Natural killer cell treated with Interleukin-12 subunit alpha and Interleukin-12 subunit beta and Interleukin-15 and Interleukin-18, amount 100 ng/mL, for 72 hours (primary cell): ENCODE measurements at regions not wholly inside any gene's neighbourhood (a gene's known extent, or its start where the extent isn't known, plus 50 kb on each side); places are given as distances from the start of the nearest gene placed in this dataset.

Source experiments
- ATAC-seq, 2 donors: fragments of 150-1000 bp; cut with Tn5 transposase in 1 of 2; sonication (Bioruptor Pico), chemical (Tn5 transposase) in 1 of 2; 2 replicates each; pipeline ENCODE4 v1.10.0; 2021
- DNase-seq: peaks from one replicate; pipeline ENCODE4 v3.0.0; 2022; ENCODE audit warnings: low spot score
- H3K27ac Mint-ChIP-seq, 2 donors: 1 replicate in 1 of 2; 2 replicates in 1 of 2; pipeline ENCODE4 v1.8.0; 2022; ENCODE audit warnings: mixed read lengths in 2 of 2, mild to moderate bottlenecking in 1 of 2, moderate library complexity in 1 of 2
- H3K27me3 Mint-ChIP-seq, 2 donors: 1 replicate in 1 of 2; 2 replicates in 1 of 2; pipeline ENCODE4 v1.8.0; 2022; ENCODE audit warnings: mixed read lengths in 2 of 2
- H3K36me3 Mint-ChIP-seq: one replicate; pipeline ENCODE4 v1.8.0; 2022; ENCODE audit warnings: mixed read lengths
- H3K4me1 Mint-ChIP-seq, 2 donors: 1 replicate in 1 of 2; 2 replicates in 1 of 2; pipeline ENCODE4 v1.8.0; 2022; ENCODE audit warnings: low read depth in 2 of 2, mixed read lengths in 2 of 2, mild to moderate bottlenecking in 1 of 2
- H3K4me3 Mint-ChIP-seq: one replicate; pipeline ENCODE4 v1.8.0; 2022; ENCODE audit warnings: mixed read lengths
- H3K9me3 Mint-ChIP-seq: 2 replicates; pipeline ENCODE4 v1.8.0; 2022; ENCODE audit warnings: mixed read lengths

DNA sequence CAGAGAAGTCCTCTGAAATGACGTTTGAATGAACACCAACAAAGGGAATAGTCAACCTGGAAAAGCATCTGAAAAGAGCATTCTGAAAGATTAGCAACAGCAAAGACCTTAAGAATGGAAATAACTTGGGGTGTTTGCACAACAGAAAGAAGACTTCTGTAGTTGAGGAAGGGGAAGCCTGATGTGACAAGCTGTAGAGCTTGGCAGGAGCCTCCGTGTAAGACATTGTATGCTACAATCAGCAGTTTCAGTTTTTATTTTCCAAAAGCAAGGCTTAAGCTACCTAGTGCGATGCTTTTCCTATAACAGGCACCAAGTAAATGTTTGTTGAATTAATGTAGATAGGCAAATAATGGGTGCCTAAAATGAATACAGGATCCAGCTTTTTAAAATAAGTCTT, 484.0 kb downstream of the SPRY1 start:
- Mint-ChIP-seq H3K9me3 (no peaks in the 10 kb centered on the region), H3K4me3 (no peak overlapping the region), H3K4me1 (no peaks in the 10 kb centered on the region), H3K27me3 (peaks cover 0 to 5% of the 10 kb centered on the region in 2 donors), H3K36me3 (no peaks in the 10 kb centered on the region), H3K27ac (no peak overlapping the region)
- no peak for ATAC-seq
- DNase-seq: no peak

DNA sequence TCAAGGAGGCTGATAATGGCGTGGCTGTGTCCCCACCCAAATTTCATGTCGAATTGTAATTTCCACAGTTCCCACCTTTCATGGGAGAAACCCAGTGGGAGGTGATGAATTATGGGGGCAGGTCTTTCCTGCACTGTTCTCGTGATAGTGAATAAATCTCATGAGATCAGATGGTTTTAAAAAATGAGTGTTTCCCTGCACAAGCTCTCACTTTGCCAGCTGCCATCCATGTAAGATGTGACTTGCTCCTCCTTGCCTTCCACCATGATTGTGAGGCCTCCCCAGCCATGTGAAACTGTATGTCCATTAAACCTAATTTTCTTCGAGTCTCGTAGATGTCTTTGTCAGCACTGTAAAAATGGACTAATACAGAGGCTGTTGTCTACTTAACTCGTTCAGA, 488.3 kb downstream of the SPRY1 start:
- no peak for ATAC-seq
- Mint-ChIP-seq H3K9me3 (no peaks in the 10 kb centered on the region), H3K4me1 (no peaks in the 10 kb centered on the region), H3K27me3 (no peaks in the 10 kb centered on the region), H3K36me3 (no peaks in the 10 kb centered on the region), H3K27ac (no peak overlapping the region), H3K4me3 (no peak overlapping the region)
- DNase-seq: no peak

DNA sequence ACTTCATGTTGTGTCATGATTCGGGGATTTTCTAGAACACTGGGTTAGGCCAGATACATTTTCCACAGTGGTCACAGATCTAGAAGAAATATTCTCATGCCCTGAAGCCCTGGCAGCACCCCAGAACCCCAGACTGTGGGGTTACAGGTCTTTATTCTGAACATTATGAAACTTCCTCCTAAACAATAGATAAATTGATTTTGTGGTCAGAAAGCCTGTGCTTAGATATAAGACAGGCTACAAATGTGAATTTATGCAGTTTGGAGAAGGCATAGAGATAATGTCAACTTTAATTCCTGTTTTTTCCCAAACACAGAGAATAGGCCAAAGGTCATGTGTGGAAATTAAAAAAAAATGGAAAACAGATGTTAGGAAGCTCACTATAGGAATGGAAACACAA, 492.9 kb downstream of the SPRY1 start:
- no peaks in the 10 kb centered on the region for H3K4me1 Mint-ChIP-seq
- DNase-seq (no peak), ATAC-seq (no peak)
- peaks cover 3% of the 10 kb centered on the region for H3K9me3 Mint-ChIP-seq
- H3K36me3 Mint-ChIP-seq: no peaks in the 10 kb centered on the region
- no peaks in the 10 kb centered on the region for H3K27me3 Mint-ChIP-seq
- H3K4me3 Mint-ChIP-seq: no peak overlapping the region
- no peak overlapping the region for H3K27ac Mint-ChIP-seq

DNA sequence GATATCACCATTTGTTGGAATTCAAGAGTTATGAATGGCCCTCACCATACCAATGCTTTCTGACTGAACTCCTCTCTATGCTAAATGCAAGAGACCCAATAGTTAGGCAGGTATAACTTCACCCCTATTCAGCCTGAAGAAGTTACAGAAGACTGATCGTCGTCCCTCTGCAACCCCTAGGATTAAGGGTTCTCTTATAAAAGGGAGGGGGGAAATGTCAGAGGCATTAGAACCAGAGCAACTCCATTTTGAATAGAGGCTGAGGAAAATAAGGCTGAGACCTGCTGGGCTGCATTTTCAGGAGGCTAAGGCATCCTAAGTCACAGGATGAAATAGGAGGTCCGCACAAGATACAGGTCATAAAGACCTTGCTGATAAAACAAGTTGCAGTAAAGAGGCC, 494.3 kb downstream of the SPRY1 start:
- ATAC-seq (no peak), DNase-seq (no peak)
- Mint-ChIP-seq H3K9me3 (peaks cover 3% of the 10 kb centered on the region), H3K27me3 (no peaks in the 10 kb centered on the region), H3K4me3 (no peak overlapping the region), H3K36me3 (no peaks in the 10 kb centered on the region), H3K27ac (no peak overlapping the region), H3K4me1 (no peaks in the 10 kb centered on the region)

- H3K4me1 Mint-ChIP-seq: no peaks in the 10 kb centered on the region
- H3K27me3 Mint-ChIP-seq: peaks cover 0 to 6% of the 10 kb centered on the region in 2 donors
- DNase-seq (no peak), ATAC-seq (no peak)
- H3K9me3 Mint-ChIP-seq: peaks cover 3% of the 10 kb centered on the region
- no peaks in the 10 kb centered on the region for H3K36me3 Mint-ChIP-seq
- no peak overlapping the region for H3K4me3 Mint-ChIP-seq
- no peak overlapping the region for H3K27ac Mint-ChIP-seq
These were observed 495.3 kb downstream of the SPRY1 start for GRCh38 chr4:123891881-123892280.

- H3K9me3 Mint-ChIP-seq: peaks cover 3% of the 10 kb centered on the region
- H3K36me3 Mint-ChIP-seq: no peaks in the 10 kb centered on the region
- H3K4me1 Mint-ChIP-seq: no peaks in the 10 kb centered on the region
- ATAC-seq: no peak
- H3K27ac Mint-ChIP-seq: no peak overlapping the region
- peaks cover 2 to 7% of the 10 kb centered on the region in 2 donors for H3K27me3 Mint-ChIP-seq
- no peak overlapping the region for H3K4me3 Mint-ChIP-seq
- DNase-seq: no peak
These were observed 495.9 kb downstream of the SPRY1 start for GRCh38 chr4:123892368-123892976.

DNA sequence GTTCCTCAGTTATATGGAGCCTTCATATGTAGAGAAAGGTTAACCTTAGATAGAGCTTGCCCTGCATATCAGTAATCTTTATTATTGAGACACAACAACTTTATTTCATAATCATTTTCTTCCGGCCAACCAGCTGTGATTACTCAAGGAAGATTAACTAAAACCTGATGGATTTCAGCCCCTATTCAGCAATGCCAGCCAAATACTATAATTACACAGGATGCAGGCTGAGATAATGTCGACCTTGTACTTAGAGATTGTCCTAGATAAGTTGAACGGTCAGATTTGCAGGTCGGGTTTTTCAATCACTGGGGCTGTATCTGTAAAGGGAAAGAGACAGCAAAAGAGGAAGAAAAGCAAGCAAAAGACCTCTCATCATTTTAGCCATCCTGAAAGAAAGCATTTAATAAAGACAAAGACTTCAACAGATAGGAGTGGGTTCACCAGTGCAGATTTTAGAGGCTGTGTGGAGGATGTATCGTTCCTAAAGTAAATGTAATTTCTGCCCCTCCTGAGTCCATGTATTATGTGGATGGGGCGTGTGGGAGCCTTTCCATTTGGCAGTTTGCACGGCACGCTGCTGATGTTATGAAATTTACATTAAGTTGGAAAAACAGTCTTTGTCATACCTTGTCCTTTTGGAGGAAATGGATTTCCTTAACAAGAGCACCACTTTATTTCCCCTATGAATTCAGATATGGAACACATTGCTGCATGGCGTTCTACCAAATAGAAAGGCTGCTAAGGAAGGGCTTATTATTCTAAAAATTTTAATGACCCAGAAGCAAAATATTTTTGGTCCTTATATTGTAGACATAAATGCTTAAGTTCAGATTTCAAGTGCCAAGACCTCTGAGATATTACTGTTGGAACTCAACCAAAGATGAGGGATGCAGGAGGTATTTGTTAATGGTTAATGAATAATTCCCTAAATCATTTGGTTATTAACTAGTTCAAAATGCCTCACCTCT, 496.7 kb downstream of the SPRY1 start:
- ATAC-seq: no peak
- no peaks in the 10 kb centered on the region for H3K4me1 Mint-ChIP-seq

DNA sequence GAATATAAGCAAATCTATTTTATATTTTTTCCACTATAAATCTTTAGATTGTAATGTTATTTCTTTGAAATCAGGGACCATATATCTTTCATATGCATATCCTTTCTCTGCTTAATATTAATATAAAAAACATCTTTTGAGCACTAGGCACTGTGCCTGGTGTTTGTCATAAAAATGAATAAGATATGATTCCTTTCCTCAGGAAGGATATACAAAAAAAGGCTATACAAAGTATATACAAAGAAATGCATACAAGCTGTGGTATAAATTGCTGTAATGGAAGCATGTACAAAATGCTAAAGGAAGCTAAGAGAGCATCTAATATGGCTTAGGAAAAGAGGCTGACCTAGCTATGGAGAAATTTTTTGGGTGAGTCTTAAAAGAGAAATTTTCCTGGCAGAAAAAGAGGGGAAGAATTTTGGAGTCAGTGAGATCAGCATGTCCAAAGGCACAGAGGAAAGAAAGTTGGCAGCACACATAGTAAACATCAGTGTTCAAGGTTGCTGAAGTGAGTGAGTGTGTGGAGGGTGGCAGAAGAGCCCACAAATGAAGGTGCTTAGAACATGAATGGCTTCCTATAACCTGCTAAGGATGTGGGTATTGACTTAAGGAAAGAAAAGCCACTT, 500.0 kb downstream of the SPRY1 start:
- no peaks in the 10 kb centered on the region for H3K4me1 Mint-ChIP-seq
- no peak overlapping the region for H3K4me3 Mint-ChIP-seq
- H3K9me3 Mint-ChIP-seq: peaks cover 1% of the 10 kb centered on the region
- no peak overlapping the region for H3K27ac Mint-ChIP-seq
- ATAC-seq: no peak
- peaks cover 2 to 7% of the 10 kb centered on the region in 2 donors for H3K27me3 Mint-ChIP-seq
- no peaks in the 10 kb centered on the region for H3K36me3 Mint-ChIP-seq
- DNase-seq: no peak

More for the DNA sequence above, 496.7 kb downstream of the SPRY1 start:
- H3K9me3 Mint-ChIP-seq: peaks cover 3% of the 10 kb centered on the region
- H3K27me3 Mint-ChIP-seq: peaks cover 2 to 7% of the 10 kb centered on the region in 2 donors
- H3K36me3 Mint-ChIP-seq: no peaks in the 10 kb centered on the region
- DNase-seq: no peak
- no peak overlapping the region for H3K27ac Mint-ChIP-seq
- H3K4me3 Mint-ChIP-seq: no peak overlapping the region

DNA sequence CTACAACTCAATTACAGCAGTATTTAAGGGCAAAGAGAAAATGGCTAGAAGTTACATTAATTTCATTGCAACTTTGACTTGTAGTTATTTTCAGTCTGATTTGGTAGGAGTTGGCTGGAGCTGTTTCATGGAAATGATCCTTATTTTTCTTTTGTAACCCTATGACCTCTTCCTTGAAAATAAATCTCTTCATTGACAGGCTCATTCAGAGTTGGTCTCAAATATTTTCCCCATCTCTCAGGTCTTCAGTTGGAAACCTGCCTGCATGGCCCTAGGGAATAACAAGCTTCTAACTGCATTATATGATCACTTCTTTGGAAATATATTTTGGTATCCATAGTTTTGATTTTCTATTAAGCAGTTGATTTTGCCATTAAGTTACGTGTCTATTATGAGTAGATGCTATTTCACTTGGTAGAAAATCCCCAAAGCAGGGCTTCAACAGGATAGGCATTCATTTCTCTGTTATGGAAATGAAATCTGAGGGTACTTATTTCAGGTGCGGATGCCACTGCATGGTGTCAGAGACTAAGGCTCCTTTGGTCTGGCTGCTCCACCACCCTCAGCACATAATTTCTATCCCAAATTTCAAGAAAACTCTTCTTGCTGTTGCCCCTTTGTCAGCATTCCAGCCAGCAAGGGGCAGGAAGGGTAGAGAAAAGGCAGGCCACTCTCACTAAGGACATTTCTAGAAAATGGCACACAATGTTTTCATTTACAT, 502.5 kb downstream of the SPRY1 start:
- no peak overlapping the region for H3K27ac Mint-ChIP-seq
- no peaks in the 10 kb centered on the region for H3K4me1 Mint-ChIP-seq
- no peaks in the 10 kb centered on the region for H3K9me3 Mint-ChIP-seq
- peaks cover 2 to 7% of the 10 kb centered on the region in 2 donors for H3K27me3 Mint-ChIP-seq
- no peak overlapping the region for H3K4me3 Mint-ChIP-seq
- DNase-seq: no peak
- no peak for ATAC-seq
- no peaks in the 10 kb centered on the region for H3K36me3 Mint-ChIP-seq

DNA sequence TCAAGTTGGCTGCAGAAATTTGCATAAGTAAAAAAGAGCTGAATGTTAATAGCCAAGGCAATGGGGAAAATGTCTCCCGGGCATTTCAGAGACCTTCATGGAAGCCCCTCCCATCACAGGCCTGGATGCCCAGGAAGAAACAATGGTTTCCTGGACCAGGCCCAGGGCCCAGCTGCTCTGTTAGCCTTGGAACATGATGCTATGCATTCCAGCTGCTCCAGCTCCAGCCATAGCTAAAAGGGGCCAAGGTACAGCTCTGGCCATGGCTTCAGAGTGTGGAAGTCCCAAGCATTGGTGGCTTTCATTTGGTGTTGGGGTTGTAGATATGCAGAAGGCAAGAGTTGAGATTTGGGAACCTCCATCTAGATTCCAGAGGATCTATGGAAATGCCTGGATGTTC, 508.3 kb downstream of the SPRY1 start:
- DNase-seq (no peak), ATAC-seq (no peak)
- peaks cover 2% of the 10 kb centered on the region for H3K9me3 Mint-ChIP-seq
- H3K4me1 Mint-ChIP-seq: no peaks in the 10 kb centered on the region
- no peaks in the 10 kb centered on the region for H3K36me3 Mint-ChIP-seq
- peaks cover 0 to 7% of the 10 kb centered on the region in 2 donors for H3K27me3 Mint-ChIP-seq
- H3K4me3 Mint-ChIP-seq: no peak overlapping the region
- H3K27ac Mint-ChIP-seq: no peak overlapping the region

GRCh38 chr4:123913598-123913997, 517.0 kb downstream of the SPRY1 start:
- Mint-ChIP-seq H3K9me3 (no peaks in the 10 kb centered on the region), H3K27ac (no peak overlapping the region), H3K36me3 (no peaks in the 10 kb centered on the region), H3K4me1 (no peaks in the 10 kb centered on the region), H3K27me3 (no peaks in the 10 kb centered on the region), H3K4me3 (no peak overlapping the region)
- ATAC-seq (no peak), DNase-seq (no peak)

- H3K27me3 Mint-ChIP-seq: no peaks in the 10 kb centered on the region
- H3K4me3 Mint-ChIP-seq: no peak overlapping the region
- H3K36me3 Mint-ChIP-seq: no peaks in the 10 kb centered on the region
- DNase-seq (no peak), ATAC-seq (no peak)
- no peak overlapping the region for H3K27ac Mint-ChIP-seq
- H3K9me3 Mint-ChIP-seq: no peaks in the 10 kb centered on the region
- H3K4me1 Mint-ChIP-seq: no peaks in the 10 kb centered on the region
These were observed 520.2 kb downstream of the SPRY1 start for GRCh38 chr4:123916821-123917220.

- Mint-ChIP-seq H3K4me1 (no peaks in the 10 kb centered on the region), H3K36me3 (no peaks in the 10 kb centered on the region), H3K27ac (no peak overlapping the region), H3K27me3 (peaks cover 2 to 5% of the 10 kb centered on the region in 2 donors), H3K4me3 (no peak overlapping the region), H3K9me3 (no peaks in the 10 kb centered on the region)
- no peak for DNase-seq
- ATAC-seq: no peak
These were observed 523.0 kb downstream of the SPRY1 start for GRCh38 chr4:123919576-123920098.
